GM12878 (cell line): ENCODE measurements at regions not wholly inside any gene's neighbourhood (a gene's known extent, or its start where the extent isn't known, plus 50 kb on each side); places are given as distances from the start of the nearest gene placed in this dataset.

Experiments used
- ATAC-seq: fragments of 200-7000 bp; cut with Tn5 transposase; 3 replicates; pipeline ENCODE4 v1.9.1; 2020; ENCODE audit warnings: mild to moderate bottlenecking, moderate library complexity
- BruUV-seq: library from RNA; stranded (reverse); fragments of 400-500 nt; replicated peaks from 2 replicates; lab custom pipeline; 2021; lab: Mats Ljungman, UMichigan
- CTCF ChIA-PET: fragments of 300-600 bp; sonication (Branson Sonifier 250); formaldehyde crosslinking; extraction: SDS; loops from one replicate; lab custom pipeline; 2021; ENCODE audit warnings: inconsistent platforms; lab: Yijun Ruan, JAX
- POLR2A ChIA-PET: fragments of 350-600 bp; formaldehyde crosslinking; extraction: SDS; loops from one replicate; lab custom pipeline; 2021; ENCODE audit warnings: inconsistent platforms; lab: Charles Lee
- RAD21 ChIA-PET: fragments of 300-600 bp; sonication (Branson Sonifier 250); formaldehyde crosslinking; loops from one replicate; lab custom pipeline; 2023; ENCODE audit warnings: antibody characterized with exemption; ENCODE audit not compliant: unreplicated experiment; lab: Charles Lee
- SMC1A ChIA-PET: fragments of 300-600 bp; sonication (Branson Sonifier 250); formaldehyde crosslinking; loops from one replicate; lab custom pipeline; 2023; ENCODE audit not compliant: unreplicated experiment, uncharacterized antibody; lab: Charles Lee
- DNase-seq: peaks from one replicate; pipeline ENCODE4 v3.0.0-alpha.2; 2011; ENCODE audit warnings: low read depth, low spot score
- FAIRE-seq: peaks from 3 replicates; lab custom pipeline; 2011; peaks lifted over from hg19 to GRCh38; lab: Jason Lieb, UNC
- H2AFZ ChIP-seq: 2 replicates; pipeline ENCODE4 v1.6.0; 2011; ENCODE audit warnings: low read depth, low read length, control low read depth; ENCODE audit not compliant: control insufficient read depth
- H3K27ac ChIP-seq: 2 replicates; pipeline ENCODE4 v1.5.1; 2011; ENCODE audit warnings: control low read depth; ENCODE audit not compliant: control insufficient read depth, insufficient read depth
- H3K27me3 ChIP-seq, 2 experiments: replicated peaks in 1 of 2; 2 replicates each; pipeline versions ENCODE4 v1.6.0 to v1.6.1; 2011; ENCODE audit warnings: low read length in 1 of 2; ENCODE audit not compliant: control insufficient read depth in 2 of 2, insufficient read depth in 2 of 2
- H3K36me3 ChIP-seq, 2 experiments: 2 replicates each; pipeline ENCODE4 v1.5.1; 2011; ENCODE audit warnings: low read length in 1 of 2; ENCODE audit not compliant: control insufficient read depth in 2 of 2, insufficient read depth in 2 of 2
- H3K4me1 ChIP-seq: 2 replicates; pipeline ENCODE4 v1.6.1; 2011; ENCODE audit warnings: mild to moderate bottlenecking, low read length, moderate library complexity, mixed read lengths; ENCODE audit not compliant: control insufficient read depth, insufficient read depth
- H3K4me2 ChIP-seq: 2 replicates; pipeline ENCODE4 v1.6.0; 2011; ENCODE audit warnings: control low read depth; ENCODE audit not compliant: control insufficient read depth, insufficient read depth
- H3K4me3 ChIP-seq: fragments of 200-600 bp; sonication (generic); 2 replicates; pipeline ENCODE4 v1.5.1; 2016
- H3K79me2 ChIP-seq: 2 replicates; pipeline ENCODE4 v1.6.0; 2011; ENCODE audit warnings: low read length; ENCODE audit not compliant: control insufficient read depth, insufficient read depth
- H3K9ac ChIP-seq: 2 replicates; pipeline ENCODE4 v1.8.0; 2011; ENCODE audit warnings: low read length, control low read depth, mixed read lengths; ENCODE audit not compliant: control insufficient read depth, insufficient read depth
- H3K9me3 ChIP-seq: replicated peaks from 3 replicates; pipeline ENCODE4 v1.5.1; 2011; ENCODE audit warnings: mild to moderate bottlenecking, low read length; ENCODE audit not compliant: control insufficient read depth, insufficient read depth
- H4K20me1 ChIP-seq: 2 replicates; pipeline ENCODE4 v1.6.0; 2011; ENCODE audit not compliant: control insufficient read depth, insufficient read depth
- ASH2L ChIP-seq: fragments of 300-600, 200-600 bp; sonication (generic); IDR thresholded peaks from 2 replicates; pipeline ENCODE4 v1.6.1; 2017; ENCODE audit warnings: low read depth, mild to moderate bottlenecking, borderline replicate concordance
- CHD2 ChIP-seq: IDR thresholded peaks from 2 replicates; pipeline ENCODE4 v1.6.1; 2011; ENCODE audit warnings: low read depth, low read length, improper control_type of control experiment, borderline replicate concordance
- EGR1 ChIP-seq, 2 experiments: IDR thresholded peaks; 1 replicate in 1 of 2; 2 replicates in 1 of 2; pipeline ENCODE4 v1.6.1; 2011 to 2012; ENCODE audit warnings: low read depth in 2 of 2, low read length in 2 of 2, borderline replicate concordance in 1 of 2, mild to moderate bottlenecking in 1 of 2, moderate library complexity in 1 of 2
- EP300 ChIP-seq, 2 experiments: fragments of 150-350 bp in 1 of 2; IDR thresholded peaks; 2 replicates each; pipeline ENCODE4 v1.6.1; 2011 to 2012; ENCODE audit warnings: low read depth in 2 of 2, low read length in 2 of 2, borderline replicate concordance in 1 of 2, improper control_type of control experiment in 1 of 2, inconsistent platforms in 1 of 2; ENCODE audit not compliant: control insufficient read depth in 1 of 2
- GATAD2B ChIP-seq: fragments of 450-650 bp; conservative IDR thresholded peaks from 2 replicates; pipeline ENCODE4 v1.6.1; 2017; ENCODE audit warnings: low read depth, mild to moderate bottlenecking, moderate library complexity
- IRF4 ChIP-seq: IDR thresholded peaks from 2 replicates; pipeline ENCODE4 v1.6.1; 2011; ENCODE audit warnings: low read depth, low read length
- MTA3 ChIP-seq: IDR thresholded peaks from 2 replicates; pipeline ENCODE4 v1.6.1; 2012; ENCODE audit warnings: low read length, inconsistent platforms, borderline replicate concordance
- NR2C1 ChIP-seq: fragments of 450-650 bp; IDR thresholded peaks from 2 replicates; pipeline ENCODE4 v1.6.1; 2017; ENCODE audit warnings: antibody characterized with exemption, mild to moderate bottlenecking, moderate library complexity
- PBX3 ChIP-seq: IDR thresholded peaks from 2 replicates; pipeline ENCODE4 v1.6.1; 2011; ENCODE audit warnings: mild to moderate bottlenecking, low read depth, low read length, moderate library complexity; ENCODE audit not compliant: insufficient replicate concordance
- TCF12 ChIP-seq: IDR thresholded peaks from 2 replicates; pipeline ENCODE4 v1.6.1; 2011; ENCODE audit warnings: low read depth, mild to moderate bottlenecking, low read length
- ZNF384 ChIP-seq: IDR thresholded peaks from 2 replicates; pipeline ENCODE4 v1.6.1; 2012; ENCODE audit warnings: low read depth, mild to moderate bottlenecking, low read length, improper control_type of control experiment, borderline replicate concordance
- WGBS: methylation state at CpG from one replicate; pipeline ENCODE4 v1.1.6; 2016; ENCODE audit warnings: low lambda C conversion rate; ENCODE audit not compliant: insufficient replicate concordance, insufficient coverage; ENCODE audit errors: missing lambda C conversion rate; 5-methylcytosine and 5-hydroxymethylcytosine counted together
- in situ Hi-C: fragments of 300-500 bp; cut with MboI; formaldehyde crosslinking; loops from 9 replicates; pipeline ENCODE4 v1.14.3; 2018; ENCODE audit warnings: mixed read lengths
- intact Hi-C: fragments of 100-400 bp; cut with micrococcal nuclease; formaldehyde crosslinking; loops from one replicate; pipeline ENCODE4 v1.14.2; 2022; ENCODE audit not compliant: unreplicated experiment
- TF ChIP-seq, protein P1 (sequence below): fragments of 450-650 bp; IDR thresholded peaks from 2 replicates; pipeline ENCODE4 v1.6.1; 2016; ENCODE audit warnings: mild to moderate bottlenecking

- BruUV-seq = no TSS peak
- intact Hi-C loops = no loop called here
- ATAC-seq = no peak
These were observed 185.2 kb upstream of the RPS6KA3 start for GRCh38 chrX:20451929-20452328.

GRCh38 chrX:20445109-20445508 lies 178.4 kb upstream of the RPS6KA3 start:
- Histone ChIP-seq H3K4me3 (no peak overlapping the region), H3K9me3 (no peaks in the 10 kb centered on the region), H3K4me1 (no peaks in the 10 kb centered on the region; the same call in 1 of the 2 replicates), H4K20me1 (no peaks in the 10 kb centered on the region), H3K27me3 (no peaks in the 10 kb centered on the region; a peak in 1 of 4 replicates), H3K79me2 (no peaks in the 10 kb centered on the region), H3K36me3 (no peaks in the 10 kb centered on the region), H2AFZ (no peak overlapping the region), H3K4me2 (no peak overlapping the region), H3K27ac (no peak overlapping the region), H3K9ac (no peak overlapping the region)
- ChIA-PET SMC1A (interaction anchor here (0.8 to 1.9 kb wide), 4 partner anchors 189 to 454 kb away, joined by 3 to 14 read pairs (median 4); partner anchors contain the start of gene BCLAF3), RAD21 (interaction anchor here (0.8 to 1.0 kb wide), 3 partner anchors 10 to 192 kb away, joined by 3 to 4 read pairs (median 3); no protein-coding TSS in a partner anchor), CTCF (interaction anchor here (0.7 to 1.1 kb wide), 4 partner anchors 9 to 193 kb away, joined by 3 to 4 read pairs (median 3); no protein-coding TSS in a partner anchor), POLR2A (no interaction called here)
- no TSS peak for BruUV-seq
- DNase-seq (no peak), FAIRE-seq (no peak), ATAC-seq (peak; percentile 41; the same call in 2 of the 3 replicates)
- WGBS = 46% methylated on average over 2 of the region's 2 CpGs
- in situ Hi-C loops (loop anchor here (10.0 kb wide), 1 partner anchor 540 kb away; no protein-coding TSS in a partner anchor), intact Hi-C loops (loop anchor here (10.0 kb wide), 1 partner anchor 540 kb away; no protein-coding TSS in a partner anchor)
- TF ChIP-seq GATAD2B (no peak), EP300 (IDR thresholded peaks at IDR 0.05; ENCODE audit: borderline replicate concordance in 1 of 2, control insufficient read depth in 1 of 2, low read depth in 2 of 2, low read length in 2 of 2) (no peak), ZNF384 (no peak), PBX3 (no peak), ASH2L (no peak), MTA3 (no peak)
- TF ChIP-seq, protein P1, sequence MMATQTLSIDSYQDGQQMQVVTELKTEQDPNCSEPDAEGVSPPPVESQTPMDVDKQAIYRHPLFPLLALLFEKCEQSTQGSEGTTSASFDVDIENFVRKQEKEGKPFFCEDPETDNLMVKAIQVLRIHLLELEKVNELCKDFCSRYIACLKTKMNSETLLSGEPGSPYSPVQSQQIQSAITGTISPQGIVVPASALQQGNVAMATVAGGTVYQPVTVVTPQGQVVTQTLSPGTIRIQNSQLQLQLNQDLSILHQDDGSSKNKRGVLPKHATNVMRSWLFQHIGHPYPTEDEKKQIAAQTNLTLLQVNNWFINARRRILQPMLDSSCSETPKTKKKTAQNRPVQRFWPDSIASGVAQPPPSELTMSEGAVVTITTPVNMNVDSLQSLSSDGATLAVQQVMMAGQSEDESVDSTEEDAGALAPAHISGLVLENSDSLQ = no peak

More at GRCh38 chrX:20451929-20452328, 185.2 kb upstream of the RPS6KA3 start:
- H3K4me3 ChIP-seq = no peak overlapping the region
- no peak overlapping the region for H3K9ac ChIP-seq
- in situ Hi-C loops = no loop called here
- peaks cover 3% of the 10 kb centered on the region; the same call in 1 of the 2 replicates for H3K4me1 ChIP-seq
- no peaks in the 10 kb centered on the region for H3K79me2 ChIP-seq
- RAD21 ChIA-PET = no interaction called here
- TF ChIP-seq EGR1 (IDR thresholded peaks at IDR 0.05; ENCODE audit: borderline replicate concordance in 1 of 2, low read depth in 2 of 2, low read length in 2 of 2) (no peak), CHD2 (no peak), TCF12 (no peak), NR2C1 (no peak), IRF4 (no peak)
- 34% methylated on average over 2 of the region's 2 CpGs for WGBS
- H4K20me1 ChIP-seq = no peaks in the 10 kb centered on the region
- no peaks in the 10 kb centered on the region; a peak in 1 of 4 replicates for H3K27me3 ChIP-seq
- H3K9me3 ChIP-seq = no peaks in the 10 kb centered on the region
- no peak for FAIRE-seq
- DNase-seq = no peak
- no peak overlapping the region for H3K27ac ChIP-seq
- no peak overlapping the region for H2AFZ ChIP-seq
- H3K36me3 ChIP-seq = no peaks in the 10 kb centered on the region
- CTCF ChIA-PET = no interaction called here
- SMC1A ChIA-PET = interaction anchor here (1.4 to 1.5 kb wide), 2 partner anchors 14 to 76 kb away, joined by 4 read pairs; no protein-coding TSS in a partner anchor
- no peak overlapping the region for H3K4me2 ChIP-seq
- POLR2A ChIA-PET = no interaction called here
